Hypothalamus (tissue), 51 donors: ENCODE measurements at regions not wholly inside any gene's neighbourhood (a gene's known extent, or its start where the extent isn't known, plus 50 kb on each side); places are given as distances from the start of the nearest gene placed in this dataset.
"Not testable (repeated sequence)": the region's sequence is repeated elsewhere in the genome, so short reads cannot be mapped to it uniquely, and the experiment has no call there.

ENCODE experiments used
- DNase-seq, 51 donors: peaks; one replicate each; lab custom pipeline; 2025; lab: John Stamatoyannopoulos, UW

GRCh38 chr9:16299368-16299767 is 571.1 kb downstream of the BNC2 start:
- DNase-seq, result not testable (repeated sequence)

GRCh38 chr9:16303506-16303905 is 567.0 kb downstream of the BNC2 start:
- DNase-seq, result no peak

- DNase-seq, result no peak
Observed at GRCh38 chr9:16304301-16304700, 566.2 kb downstream of the BNC2 start.

GRCh38 chr9:16306586-16306985 is 563.9 kb downstream of the BNC2 start:
- no peak for DNase-seq

- no peak for DNase-seq
Observed at GRCh38 chr9:16307626-16308195, 562.8 kb downstream of the BNC2 start.

- DNase-seq, result no peak
Observed at GRCh38 chr9:16308645-16309044, 561.8 kb downstream of the BNC2 start.

- DNase-seq, result no peak
Observed at GRCh38 chr9:16309082-16309468, 561.4 kb downstream of the BNC2 start.

- DNase-seq, result peak in 2 of 51 donors; percentile 6 to 7
Observed at GRCh38 chr9:16309469-16310271, 560.8 kb downstream of the BNC2 start.

GRCh38 chr9:16310278-16311110 is 560.0 kb downstream of the BNC2 start:
- peak in 2 of 51 donors; percentile 6 to 13 for DNase-seq

- no peak for DNase-seq
Observed at GRCh38 chr9:16312116-16312515, 558.4 kb downstream of the BNC2 start.

- DNase-seq, result no peak
Observed at GRCh38 chr9:16312962-16313546, 557.4 kb downstream of the BNC2 start.

GRCh38 chr9:16314476-16314875 is 556.0 kb downstream of the BNC2 start:
- DNase-seq, result no peak

- DNase-seq, result no peak
Observed at GRCh38 chr9:16315720-16316119, 554.8 kb downstream of the BNC2 start.

GRCh38 chr9:16316456-16316855 is 554.0 kb downstream of the BNC2 start:
- DNase-seq, result no peak

GRCh38 chr9:16316911-16317817 is 553.3 kb downstream of the BNC2 start:
- peak in 12 of 51 donors; percentile 3 to 50 (median 18) for DNase-seq

GRCh38 chr9:16318516-16319060 is 551.9 kb downstream of the BNC2 start:
- DNase-seq, result peak in 29 of 51 donors; percentile 2 to 68 (median 38)

GRCh38 chr9:16319646-16320045 is 550.8 kb downstream of the BNC2 start:
- DNase-seq, result no peak

GRCh38 chr9:16320338-16320902 is 550.0 kb downstream of the BNC2 start:
- no peak for DNase-seq

GRCh38 chr9:16321461-16322119 is 548.9 kb downstream of the BNC2 start:
- peak in 4 of 51 donors; percentile 7 to 32 (median 11) for DNase-seq
